22Rv1 (cell line): ENCODE measurements at regions not wholly inside any gene's neighbourhood (a gene's known extent, or its start where the extent isn't known, plus 50 kb on each side); places are given as distances from the start of the nearest gene placed in this dataset.

Experiments
- ZFX ChIP-seq: fragments of 450-650 bp; IDR thresholded peaks from 2 replicates; pipeline ENCODE4 v1.6.1; 2017; ENCODE audit warnings: antibody characterized with exemption, borderline replicate concordance
- TF ChIP-seq, protein P1 (sequence below): fragments of 450-650 bp; IDR thresholded peaks from 2 replicates; pipeline ENCODE4 v1.5.1; 2017; ENCODE audit warnings: mild to moderate bottlenecking

DNA sequence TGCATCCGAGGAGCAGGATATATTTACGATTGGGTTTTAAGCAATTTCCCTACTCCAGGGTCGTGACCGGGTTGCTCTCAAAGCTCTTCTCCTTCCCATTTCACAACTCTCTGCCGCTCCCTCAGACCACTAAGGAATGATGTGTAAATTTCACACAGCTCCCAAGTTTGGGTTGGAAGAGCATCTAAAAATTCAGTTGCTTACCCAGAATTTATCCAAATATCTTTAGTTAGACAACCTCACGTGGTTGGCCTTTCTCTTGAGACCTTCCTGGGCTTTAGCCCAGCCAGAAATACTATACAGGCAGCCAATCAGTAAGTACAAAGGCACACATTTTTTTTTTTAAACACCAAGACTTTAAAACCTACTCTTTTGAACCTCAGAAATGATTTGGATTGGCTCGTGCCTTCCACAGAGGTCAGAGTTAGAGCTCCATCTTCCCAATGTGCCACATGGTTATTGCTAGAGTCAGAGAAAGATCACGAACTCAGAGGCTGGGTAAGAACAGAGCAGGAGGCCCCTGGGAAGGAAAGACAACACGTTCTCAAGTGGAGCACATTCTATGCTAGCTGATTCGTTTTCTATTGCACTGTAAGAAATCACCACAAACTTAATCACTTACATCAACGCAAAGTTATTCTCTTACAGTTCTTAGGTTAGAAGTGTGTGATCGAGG lies 335.4 kb upstream of the MGMT start:
- TF ChIP-seq, protein P1, sequence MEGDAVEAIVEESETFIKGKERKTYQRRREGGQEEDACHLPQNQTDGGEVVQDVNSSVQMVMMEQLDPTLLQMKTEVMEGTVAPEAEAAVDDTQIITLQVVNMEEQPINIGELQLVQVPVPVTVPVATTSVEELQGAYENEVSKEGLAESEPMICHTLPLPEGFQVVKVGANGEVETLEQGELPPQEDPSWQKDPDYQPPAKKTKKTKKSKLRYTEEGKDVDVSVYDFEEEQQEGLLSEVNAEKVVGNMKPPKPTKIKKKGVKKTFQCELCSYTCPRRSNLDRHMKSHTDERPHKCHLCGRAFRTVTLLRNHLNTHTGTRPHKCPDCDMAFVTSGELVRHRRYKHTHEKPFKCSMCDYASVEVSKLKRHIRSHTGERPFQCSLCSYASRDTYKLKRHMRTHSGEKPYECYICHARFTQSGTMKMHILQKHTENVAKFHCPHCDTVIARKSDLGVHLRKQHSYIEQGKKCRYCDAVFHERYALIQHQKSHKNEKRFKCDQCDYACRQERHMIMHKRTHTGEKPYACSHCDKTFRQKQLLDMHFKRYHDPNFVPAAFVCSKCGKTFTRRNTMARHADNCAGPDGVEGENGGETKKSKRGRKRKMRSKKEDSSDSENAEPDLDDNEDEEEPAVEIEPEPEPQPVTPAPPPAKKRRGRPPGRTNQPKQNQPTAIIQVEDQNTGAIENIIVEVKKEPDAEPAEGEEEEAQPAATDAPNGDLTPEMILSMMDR: no peak
- TF ChIP-seq ZFX: no peak
